ENCODE measurements at regions not wholly inside any gene's neighbourhood (a gene's known extent, or its start where the extent isn't known, plus 50 kb on each side); places are given as distances from the start of the nearest gene placed in this dataset.

- TF ChIP-seq CTCF (IDR thresholded peaks at IDR 0.05) (no peak), POLR2AphosphoS5 (IDR thresholded peaks at IDR 0.05; ENCODE audit: low read depth, low read length) (no peak), REST (IDR thresholded peaks at IDR 0.05; ENCODE audit: insufficient read depth in 1 of 2, low read depth in 2 of 2, low read length in 1 of 2) (no peak), TCF7L2 (IDR thresholded peaks at IDR 0.05; ENCODE audit: low read depth, low read length) (no peak)
Observed at GRCh38 chr6:9155836-9156235, 720.5 kb upstream of the SLC35B3 start.

Data from Panc1 (cell line).